ENCODE measurements at regions not wholly inside any gene's neighbourhood (a gene's known extent, or its start where the extent isn't known, plus 50 kb on each side); places are given as distances from the start of the nearest gene placed in this dataset.
"Not testable (repeated sequence)": the region's sequence is repeated elsewhere in the genome, so short reads cannot be mapped to it uniquely, and the experiment has no call there.

DNA sequence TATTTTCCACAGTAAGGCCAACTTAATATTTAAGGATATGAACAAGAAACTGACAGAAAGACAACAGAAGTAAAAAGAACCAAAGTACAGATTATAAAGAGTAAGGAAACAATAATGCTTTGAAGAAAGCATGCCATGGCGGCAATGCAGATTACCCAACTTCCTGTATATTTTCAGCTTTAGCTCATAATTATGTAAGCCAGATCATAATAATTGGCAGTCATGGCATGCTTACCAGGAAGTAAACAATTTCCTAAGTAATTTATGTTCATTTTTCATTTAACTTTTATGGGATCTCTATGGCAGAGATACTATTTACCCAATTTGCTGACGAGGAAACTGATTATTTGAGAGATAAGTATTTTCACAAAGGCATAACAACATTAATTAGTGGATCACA, 988.7 kb downstream of the HACE1 start:
- no peak for DNase-seq

DNA sequence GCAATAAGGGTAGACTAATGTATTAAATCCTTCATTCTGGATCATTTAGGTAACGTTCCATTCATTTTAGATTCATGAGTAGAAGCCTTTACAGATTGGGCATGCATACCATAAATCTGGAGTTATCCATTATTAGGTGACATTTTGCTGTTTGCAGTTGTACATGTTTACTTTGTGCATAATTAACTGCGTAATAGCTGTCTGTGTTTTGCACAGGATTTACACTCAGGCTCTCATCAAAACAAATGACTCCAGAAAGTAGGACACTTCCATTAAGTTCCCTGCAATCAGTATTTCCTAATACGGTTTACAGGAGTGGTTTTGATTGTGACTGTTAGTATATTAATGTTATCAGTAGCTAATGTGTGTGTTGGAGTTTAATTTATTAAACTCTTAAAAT, 997.4 kb downstream of the HACE1 start:
- no peak for DNase-seq

DNA sequence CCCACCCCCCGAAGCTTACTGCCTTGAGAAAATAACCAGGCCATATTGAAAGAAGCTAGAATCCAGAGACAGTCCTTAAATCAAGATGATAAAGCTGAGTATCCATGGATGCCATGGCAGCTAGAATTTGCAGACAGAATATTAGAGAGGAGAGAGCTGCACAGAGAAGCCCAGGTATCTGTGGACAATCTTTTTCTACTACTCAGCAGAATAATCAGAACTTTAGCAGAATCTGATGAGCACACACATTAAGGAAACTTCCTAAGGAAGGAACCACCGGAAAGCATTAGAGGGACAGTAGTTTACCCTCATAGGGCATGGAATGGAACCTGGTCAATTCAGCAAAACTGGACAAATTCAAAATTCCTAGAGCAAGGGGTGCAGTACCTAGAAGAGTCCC, 1001.7 kb downstream of the HACE1 start:
- no peak for DNase-seq

DNA sequence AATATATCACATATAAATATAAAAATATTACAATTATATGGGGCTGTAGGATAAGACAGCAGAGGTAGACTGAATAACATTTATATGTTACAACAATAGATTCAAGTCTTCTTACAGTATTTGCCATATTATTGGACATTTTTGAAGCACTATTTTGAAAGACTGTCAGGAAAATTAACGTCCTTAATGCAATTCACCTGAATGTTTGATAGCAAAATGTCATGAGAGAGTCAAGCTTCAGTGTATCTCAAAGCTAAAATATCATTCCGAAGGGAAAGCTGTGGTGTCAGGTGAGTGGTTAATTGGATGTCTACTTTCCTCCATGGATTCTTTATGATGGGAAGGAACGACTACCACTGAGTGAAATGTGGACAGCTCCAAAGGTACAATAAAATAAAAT, 1004.0 kb downstream of the HACE1 start:
- DNase-seq, result no peak

DNA sequence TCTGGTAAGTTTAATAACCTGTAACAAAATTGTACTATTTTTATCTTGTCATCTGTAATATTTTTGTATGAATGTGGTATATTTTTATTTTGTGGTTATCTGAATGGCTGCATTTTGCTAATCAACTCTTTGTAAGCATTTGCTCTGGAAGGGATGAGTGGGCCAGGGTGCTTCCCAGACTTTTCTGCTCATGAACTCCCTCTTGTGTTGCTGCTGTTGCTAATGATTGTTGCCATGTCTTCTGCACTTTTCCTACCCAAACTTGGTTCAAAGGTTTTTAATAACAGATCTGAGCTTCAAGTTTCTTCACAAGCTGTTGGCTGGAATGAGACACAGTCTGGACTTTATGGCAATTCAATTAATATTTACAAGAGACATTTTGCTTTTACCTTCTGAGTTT, 1005.7 kb downstream of the HACE1 start:
- DNase-seq, result no peak

DNA sequence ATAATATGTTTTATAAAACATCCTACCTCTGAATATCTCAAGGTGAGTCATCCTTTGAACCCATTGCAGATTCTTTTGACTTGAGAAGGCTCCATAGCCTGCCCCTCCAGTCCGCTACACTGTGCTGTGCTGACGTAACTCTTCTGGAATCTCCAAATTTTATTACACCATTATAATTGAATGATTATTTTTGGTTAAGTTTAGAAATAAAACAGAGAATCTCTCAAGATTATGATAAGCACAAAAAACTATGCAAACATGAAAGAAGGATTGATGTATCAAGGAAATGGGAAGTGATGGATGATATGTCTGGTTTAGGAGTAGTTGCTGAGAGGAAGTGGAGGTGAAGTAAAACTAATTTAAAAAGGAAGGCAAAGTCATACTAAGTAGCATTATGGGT, 1021.3 kb downstream of the HACE1 start:
- DNase-seq, result no peak

DNA sequence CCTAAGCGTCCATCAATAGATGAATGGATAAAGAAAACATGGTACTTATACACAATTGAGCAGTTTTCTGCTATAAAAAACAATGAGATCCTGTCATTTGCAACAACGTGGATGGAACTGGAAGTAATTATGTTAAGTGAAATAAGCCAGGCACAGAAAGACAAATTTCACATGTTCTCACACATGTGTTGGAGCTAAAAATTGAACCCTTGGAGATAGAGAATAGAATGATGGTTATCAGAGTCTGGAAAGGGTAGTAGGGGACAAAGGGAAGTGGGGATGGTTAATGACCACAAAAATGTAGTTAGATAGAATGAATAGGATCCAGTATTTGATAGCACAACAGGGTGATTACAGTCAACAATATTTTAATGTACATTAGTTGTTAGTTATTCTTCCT, 1033.5 kb downstream of the HACE1 start:
- no peak for DNase-seq

DNA sequence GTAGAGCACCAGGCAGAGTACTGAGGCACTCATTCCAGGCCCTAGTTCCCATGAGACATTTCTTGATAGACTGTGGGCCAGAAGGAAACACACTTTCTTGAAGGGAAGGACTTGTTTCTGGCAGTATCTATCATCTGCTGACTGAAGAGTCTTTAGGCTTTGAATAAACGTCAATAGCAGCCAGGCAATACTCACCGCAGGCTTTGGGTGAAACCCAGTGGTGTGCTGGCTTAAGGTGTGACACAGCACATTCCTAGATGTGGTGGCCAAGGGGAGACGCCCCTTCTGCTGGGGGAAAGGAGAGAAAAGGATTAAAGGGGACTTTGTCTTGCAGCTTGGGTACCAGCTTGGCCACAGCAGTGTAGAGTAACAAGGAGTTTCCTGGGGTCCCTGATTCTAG, 1039.6 kb downstream of the HACE1 start:
- no peak for DNase-seq

DNA sequence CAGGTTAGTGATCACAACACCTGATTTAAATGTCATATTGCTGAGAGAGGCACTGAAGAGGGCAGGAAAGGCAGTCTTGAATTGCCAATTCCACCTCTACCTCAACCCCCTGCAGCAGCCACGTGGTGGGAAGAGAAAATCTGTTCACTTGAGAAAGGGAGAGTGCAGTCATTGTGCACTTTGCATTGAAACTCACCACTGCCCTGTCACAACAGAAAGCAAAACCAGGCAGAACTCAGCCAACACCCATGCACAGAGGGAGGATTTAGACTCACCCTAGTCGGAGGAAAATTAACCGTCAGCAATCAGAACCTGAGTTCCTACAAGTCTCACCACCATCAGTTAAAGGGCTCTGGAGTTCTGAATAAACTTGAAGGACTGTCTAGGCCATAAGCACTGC, 1040.2 kb downstream of the HACE1 start:
- no peak for DNase-seq

DNA sequence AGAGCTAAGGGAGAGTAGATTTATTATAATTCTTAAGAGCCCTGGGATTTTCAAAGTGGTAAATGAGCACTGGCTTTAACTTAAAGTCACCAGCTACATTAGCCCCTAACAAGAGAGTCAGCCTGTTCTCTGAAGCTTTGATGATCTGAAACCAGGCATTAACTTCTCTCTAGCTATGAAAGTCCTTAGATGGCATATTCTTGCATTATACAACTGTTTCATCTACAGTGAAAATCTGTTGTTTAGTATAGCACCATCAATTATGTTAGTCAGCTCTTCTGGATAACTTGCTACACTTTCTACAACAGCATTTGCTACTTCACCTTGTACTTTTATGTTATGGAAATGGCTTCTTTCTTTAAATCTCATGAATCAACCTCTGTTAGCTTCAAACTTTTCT, 1046.7 kb downstream of the HACE1 start:
- no peak for DNase-seq

DNA sequence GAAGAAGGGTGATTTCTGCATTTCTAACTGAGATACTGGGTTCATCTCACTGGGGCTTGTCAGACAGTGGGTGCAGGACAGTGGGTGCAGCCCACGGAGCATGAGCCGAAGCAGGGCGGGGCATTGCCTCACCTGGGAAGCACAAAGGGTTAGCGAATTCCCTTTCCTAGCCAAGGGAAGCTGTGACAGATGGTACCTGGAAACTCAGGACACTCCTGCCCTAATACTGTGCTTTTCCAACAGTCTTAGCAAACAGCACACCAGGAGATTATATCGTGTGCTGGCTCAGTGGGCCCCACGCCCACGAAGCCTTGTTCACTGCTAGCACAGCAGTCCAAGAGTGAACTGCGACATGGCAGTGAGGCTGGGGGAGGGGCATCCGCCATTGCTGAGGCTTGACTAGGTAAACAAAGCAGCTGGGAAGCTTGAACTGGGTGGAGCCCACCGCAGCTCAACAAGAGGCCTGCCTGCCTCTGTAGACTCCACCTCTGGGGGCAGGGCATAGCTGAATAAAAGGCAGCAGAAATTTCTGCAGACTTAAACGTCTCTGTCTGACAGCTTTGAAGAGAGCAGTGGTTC, 1057.7 kb downstream of the HACE1 start:
- DNase-seq, result not testable (repeated sequence)

DNA sequence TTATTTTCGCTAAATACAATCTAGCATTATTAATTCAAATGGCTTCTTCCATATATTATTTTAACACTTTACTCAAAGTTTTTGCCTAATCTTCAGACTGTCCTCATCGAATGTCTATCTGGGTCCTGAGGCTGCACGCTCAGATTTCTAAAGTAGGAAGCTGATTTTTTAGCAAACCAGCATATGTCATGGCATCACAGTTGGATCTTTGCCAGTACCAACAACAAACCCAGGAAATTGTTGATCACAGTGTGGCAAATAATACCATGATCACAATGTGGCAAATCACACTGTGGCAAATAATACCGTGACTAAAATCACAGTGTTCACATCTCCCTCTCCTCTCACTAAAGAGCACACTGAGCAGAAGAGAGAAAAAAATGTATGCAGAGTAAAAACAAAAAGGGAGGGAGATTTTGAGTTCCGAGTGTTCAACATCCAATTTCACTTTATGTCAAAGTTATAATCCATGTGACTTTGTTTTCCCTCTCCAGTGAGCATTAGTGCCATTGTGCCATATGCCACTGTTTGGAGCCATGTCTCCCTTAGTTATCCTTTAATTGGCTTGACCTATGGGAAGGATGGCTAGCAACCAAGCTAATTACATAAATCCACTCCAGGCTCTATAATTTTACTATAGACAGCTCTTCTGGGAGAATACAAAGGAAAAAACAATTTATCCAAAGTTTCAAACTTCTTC, 1059.6 kb downstream of the HACE1 start:
- DNase-seq, result no peak

DNA sequence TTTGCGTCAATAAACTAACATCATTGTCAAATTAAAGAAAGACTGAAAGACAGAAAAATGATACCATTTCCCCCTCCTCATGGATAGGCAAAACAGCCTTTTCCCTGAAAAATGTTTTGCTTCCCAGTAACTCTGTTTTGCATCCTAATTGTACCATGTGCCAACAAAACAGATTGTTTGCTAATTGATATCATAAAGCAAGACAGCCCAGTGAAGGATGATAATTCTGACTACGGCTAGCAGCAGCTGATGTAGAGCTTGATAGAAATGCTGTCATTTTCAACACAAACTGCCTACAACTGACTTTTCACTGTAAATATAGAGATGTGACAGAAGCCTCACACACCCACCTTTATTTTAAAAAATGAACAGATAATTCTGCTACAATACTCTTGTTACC, 1061.6 kb downstream of the HACE1 start:
- DNase-seq, result no peak

DNA sequence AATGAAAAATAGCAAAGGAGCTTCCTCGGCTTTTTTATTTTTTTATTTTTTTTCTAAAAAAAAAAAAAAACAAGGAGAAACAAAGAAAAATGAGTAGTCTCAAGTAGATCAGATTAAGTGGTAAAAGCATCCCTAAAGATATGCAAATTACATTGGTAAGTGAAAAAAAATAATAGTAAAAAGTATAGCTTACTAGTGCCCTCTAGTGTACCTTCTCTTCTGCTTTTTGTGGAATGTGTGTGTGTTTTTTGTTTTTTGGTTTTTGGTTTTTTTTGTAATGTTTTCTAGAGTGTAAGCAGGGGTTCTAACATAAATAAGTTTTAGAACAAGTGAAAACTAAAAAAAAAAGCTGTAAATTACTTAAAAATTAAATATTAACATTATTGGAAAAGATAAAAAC, 1062.0 kb downstream of the HACE1 start:
- no peak for DNase-seq

DNA sequence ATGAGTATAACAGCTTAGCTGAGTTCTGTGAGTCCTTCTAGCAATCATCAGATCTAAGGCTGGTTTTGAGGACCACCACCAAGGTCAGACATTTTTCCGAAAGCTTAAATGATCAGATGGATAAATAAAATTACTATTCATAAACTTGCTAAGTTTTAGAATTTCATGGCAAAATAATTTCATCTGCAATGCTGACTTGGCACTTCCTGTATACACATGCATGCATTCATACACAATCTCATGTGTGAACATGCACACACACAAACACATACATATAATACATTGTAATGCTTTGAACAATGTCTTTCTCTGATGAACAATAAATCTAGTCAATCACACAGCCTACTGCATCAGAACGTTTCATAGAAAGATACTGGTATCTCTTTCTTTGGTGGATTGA, 1068.3 kb downstream of the HACE1 start:
- no peak for DNase-seq

DNA sequence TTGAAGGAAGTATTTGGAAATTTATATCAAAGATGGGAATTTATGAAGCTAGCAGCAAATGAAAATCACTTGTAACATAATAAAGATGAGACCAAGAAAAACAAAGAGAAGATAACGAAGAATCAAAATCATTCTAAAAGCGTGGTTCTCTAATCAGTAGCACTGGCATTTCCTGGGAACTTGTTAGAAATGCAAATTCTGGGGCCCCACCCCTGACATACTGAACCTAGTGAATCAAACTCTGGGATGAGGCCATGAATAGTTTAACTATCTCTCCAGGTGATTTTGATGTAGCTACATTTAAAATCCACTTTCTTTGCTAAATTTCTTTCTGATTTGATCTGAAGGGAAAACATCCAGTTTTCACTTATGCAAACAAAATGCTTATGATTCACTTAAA, 1075.6 kb downstream of the HACE1 start:
- DNase-seq, result no peak

DNA sequence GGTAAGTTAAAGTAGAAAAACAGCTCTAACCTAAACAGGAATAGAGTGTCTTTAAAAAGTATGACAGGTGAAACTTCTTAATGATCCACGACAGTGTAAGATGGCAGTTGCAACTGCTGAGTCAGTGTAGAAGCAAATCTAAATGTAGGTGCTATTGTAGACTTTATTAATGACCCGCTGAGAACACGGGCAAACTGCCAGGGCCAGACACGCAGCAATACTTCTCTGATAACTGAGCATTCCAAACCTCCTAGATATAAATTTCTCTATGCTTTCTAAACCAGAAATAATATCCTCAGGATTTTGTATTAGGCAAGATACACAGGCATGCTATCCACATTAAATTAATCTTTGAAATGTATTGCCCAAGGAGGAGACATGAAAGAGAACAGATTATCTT, 1076.4 kb downstream of the HACE1 start:
- no peak for DNase-seq

DNA sequence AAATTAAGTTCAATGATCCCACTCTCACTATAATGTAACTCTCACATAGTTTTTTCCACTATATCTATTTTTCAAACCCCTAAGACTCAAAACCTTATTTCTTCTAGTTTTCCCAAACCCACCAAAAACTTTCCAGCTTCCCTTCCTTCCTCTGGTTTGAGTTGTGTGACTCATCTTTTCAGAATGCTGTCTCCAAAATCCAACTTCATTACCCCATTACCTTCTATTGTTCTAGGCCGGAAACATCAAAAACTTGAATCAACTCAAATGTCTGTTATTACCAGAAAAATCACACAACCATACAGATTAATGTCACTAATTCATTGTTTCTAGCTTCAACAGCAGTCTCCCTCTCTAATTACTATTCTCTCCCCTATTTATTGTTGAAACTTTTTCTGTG, 1090.3 kb downstream of the HACE1 start:
- no peak for DNase-seq

DNA sequence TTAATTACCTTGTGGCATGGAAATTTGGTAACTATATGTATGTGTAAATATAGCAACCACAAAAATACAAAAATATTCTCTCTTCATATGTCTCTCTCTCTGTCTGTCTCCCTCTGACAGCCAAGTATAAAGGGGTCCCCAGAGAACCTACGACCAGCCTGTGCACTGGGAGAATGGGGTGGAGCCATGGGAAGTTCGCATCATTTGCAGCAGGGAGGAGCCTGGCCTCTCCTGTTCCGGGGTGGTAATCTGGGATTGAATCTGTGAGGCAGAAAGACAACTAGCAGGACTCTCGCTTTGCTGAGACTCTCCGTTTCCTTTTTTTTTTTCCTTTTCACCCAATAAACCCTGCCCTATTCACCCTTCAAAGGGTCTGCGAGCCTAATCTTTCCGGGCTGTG, 1109.1 kb downstream of the HACE1 start:
- DNase-seq, result no peak

DNA sequence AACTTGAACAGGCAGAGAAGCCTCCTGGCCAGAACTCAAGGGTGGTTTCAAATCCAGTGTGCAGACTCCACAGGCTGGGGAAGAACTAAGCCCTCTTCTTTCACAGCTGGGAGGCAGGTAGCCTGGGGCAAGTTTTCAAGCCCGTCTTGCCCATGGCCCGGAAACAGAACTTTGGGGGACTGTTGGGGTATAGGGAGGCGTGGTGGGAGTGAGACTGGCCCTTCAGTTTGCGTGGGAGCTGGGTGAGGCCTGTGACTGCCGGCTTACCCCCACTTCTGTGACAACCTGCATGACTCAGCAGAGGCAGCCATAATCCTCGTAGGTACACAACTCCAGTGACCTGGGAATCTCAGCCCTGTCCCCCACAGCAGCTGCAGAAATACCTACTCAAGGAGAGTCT, 1125.7 kb downstream of the HACE1 start:
- no peak for DNase-seq

DNA sequence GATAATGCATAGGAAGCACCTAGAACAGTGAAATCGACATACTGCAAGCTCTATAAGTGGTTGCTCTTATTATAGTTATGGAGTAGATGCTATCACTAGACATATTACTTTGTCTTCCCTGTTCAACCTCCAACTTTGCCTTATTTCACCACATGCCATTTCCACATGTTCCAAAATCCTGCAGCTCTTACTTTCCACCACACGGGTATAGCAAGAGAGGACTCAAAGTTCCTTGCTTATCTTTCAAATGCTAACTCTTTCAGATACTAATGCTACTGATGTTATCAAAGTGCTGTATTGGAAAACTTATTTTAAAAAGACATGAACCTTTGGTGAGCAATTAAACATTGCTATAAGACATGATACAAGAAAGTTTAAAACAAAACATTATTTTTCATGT, 1130.1 kb downstream of the HACE1 start:
- no peak for DNase-seq

DNA sequence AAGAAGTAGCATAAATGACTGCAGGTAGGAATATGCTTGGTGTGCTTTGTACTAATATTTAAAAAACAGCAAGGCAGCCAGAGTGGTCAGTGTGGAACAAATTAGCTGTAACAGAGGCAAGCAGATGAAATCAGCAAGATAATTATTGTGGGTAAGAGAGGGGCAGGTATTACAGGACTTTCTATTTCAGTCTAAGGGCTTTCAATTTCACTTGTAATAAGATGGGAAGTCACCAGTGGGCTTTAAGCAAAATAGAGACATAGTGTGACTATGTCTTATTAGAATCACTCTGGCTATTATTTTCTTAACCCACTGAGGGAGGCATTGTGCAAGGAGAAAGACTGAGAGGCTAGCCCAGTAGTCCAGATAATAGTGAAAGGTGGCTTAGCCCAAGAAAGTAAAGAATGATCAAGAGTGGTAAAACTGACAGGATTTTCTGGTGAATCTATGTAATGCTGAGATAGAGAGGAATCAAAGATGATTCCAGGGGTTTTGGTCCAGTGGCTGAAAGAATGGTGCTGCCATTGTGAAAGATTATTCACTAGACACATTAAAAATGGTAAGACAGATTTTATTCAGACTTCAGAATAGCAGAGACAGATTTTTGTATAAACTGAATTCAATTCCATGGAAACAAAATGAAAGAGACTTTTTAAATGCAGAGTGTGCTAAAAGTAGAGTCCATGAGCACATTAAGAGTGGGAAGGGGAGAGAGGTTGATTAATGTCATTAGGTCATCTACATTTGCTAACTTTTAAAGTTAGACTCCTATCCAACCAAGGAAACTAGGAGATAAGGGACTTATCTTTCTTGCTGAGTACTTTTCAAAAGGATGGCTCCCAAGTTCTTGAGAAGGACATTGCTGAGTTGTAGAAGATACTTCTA, 1136.0 kb downstream of the HACE1 start:
- DNase-seq, result no peak

DNA sequence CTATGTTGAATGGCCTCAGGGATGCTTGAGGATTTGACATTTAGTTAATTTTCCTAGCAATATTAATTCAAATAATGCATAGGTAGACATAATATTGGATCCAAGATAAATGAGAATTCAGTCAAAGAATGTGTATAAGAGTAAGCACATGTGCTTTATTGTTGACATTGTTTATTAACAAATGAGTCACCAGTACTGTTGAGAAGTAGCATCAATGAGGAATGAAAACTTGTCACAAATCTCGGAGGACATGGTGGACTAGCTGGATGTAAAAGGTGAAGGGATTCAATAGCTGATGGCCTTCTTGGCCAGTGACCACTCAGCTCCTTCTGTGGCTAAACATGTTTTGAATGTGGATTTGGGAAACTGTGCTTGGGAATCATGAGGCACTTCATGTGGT, 1137.0 kb downstream of the HACE1 start:
- DNase-seq, result no peak

DNA sequence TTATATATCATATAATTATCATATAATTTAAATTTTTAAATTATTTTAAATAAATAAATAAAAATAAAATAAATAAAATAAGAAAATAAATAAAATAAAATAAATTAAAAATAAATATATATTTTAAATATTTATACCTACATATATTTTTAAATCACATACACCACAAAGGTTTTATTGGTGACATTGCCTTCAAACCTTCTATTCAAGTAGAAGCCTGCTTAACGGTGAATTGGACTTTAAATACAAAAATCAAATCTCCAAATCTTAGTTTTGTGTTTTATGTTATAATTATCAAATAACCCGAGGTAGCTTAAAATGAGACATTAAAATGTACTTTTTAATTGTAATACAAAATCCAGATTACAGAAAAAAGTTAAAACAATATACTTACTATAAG, 1137.8 kb downstream of the HACE1 start:
- DNase-seq, result no peak

All from activated naive CD4-positive, alpha-beta T cell (primary cell).